ENCODE measurements at regions not wholly inside any gene's neighbourhood (a gene's known extent, or its start where the extent isn't known, plus 50 kb on each side); places are given as distances from the start of the nearest gene placed in this dataset.

GRCh38 chr7:106416430-106416829 is 131.6 kb upstream of the NAMPT start:
- no peak for DNase-seq (ENCODE audit: low spot score)
- H3K27ac Mint-ChIP-seq (ENCODE audit: unreplicated experiment) = no peak overlapping the region
- H3K4me1 Mint-ChIP-seq (ENCODE audit: low read depth) = peaks cover 5% of the 10 kb centered on the region
- H3K36me3 Mint-ChIP-seq (ENCODE audit: low read depth) = peaks cover 1% of the 10 kb centered on the region
- no peak for TF ChIP-seq CTCF (IDR thresholded peaks at IDR 0.05)
- H3K27me3 Mint-ChIP-seq (ENCODE audit: low read depth) = peaks cover 16% of the 10 kb centered on the region
- H3K4me3 Mint-ChIP-seq (ENCODE audit: unreplicated experiment) = no peak overlapping the region
- peaks cover 17% of the 10 kb centered on the region for H3K9me3 Mint-ChIP-seq (ENCODE audit: low read depth)

GRCh38 chr7:106415433-106415832 is 130.7 kb upstream of the NAMPT start:
- DNase-seq (ENCODE audit: low spot score) = no peak
- Mint-ChIP-seq H3K9me3 (ENCODE audit: low read depth) (peaks cover 17% of the 10 kb centered on the region), H3K4me1 (ENCODE audit: low read depth) (no peaks in the 10 kb centered on the region), H3K27ac (ENCODE audit: unreplicated experiment) (no peak overlapping the region), H3K36me3 (ENCODE audit: low read depth) (peaks cover 1% of the 10 kb centered on the region), H3K27me3 (ENCODE audit: low read depth) (peaks cover 24% of the 10 kb centered on the region), H3K4me3 (ENCODE audit: unreplicated experiment) (no peak overlapping the region)
- TF ChIP-seq CTCF (IDR thresholded peaks at IDR 0.05) = no peak

GRCh38 chr7:106413446-106413845 is 128.7 kb upstream of the NAMPT start:
- Mint-ChIP-seq H3K9me3 (ENCODE audit: low read depth) (peaks cover 17% of the 10 kb centered on the region), H3K27ac (ENCODE audit: unreplicated experiment) (no peak overlapping the region), H3K4me1 (ENCODE audit: low read depth) (no peaks in the 10 kb centered on the region), H3K27me3 (ENCODE audit: low read depth) (peaks cover 24% of the 10 kb centered on the region), H3K4me3 (ENCODE audit: unreplicated experiment) (no peak overlapping the region), H3K36me3 (ENCODE audit: low read depth) (peaks cover 1% of the 10 kb centered on the region)
- no peak for DNase-seq (ENCODE audit: low spot score)
- TF ChIP-seq CTCF (IDR thresholded peaks at IDR 0.05) = no peak

GRCh38 chr7:106405697-106406141 is 120.9 kb upstream of the NAMPT start:
- no peaks in the 10 kb centered on the region for H3K36me3 Mint-ChIP-seq (ENCODE audit: low read depth)
- H3K4me3 Mint-ChIP-seq (ENCODE audit: unreplicated experiment) = no peak overlapping the region
- no peak overlapping the region for H3K27ac Mint-ChIP-seq (ENCODE audit: unreplicated experiment)
- H3K9me3 Mint-ChIP-seq (ENCODE audit: low read depth) = peaks cover 10% of the 10 kb centered on the region
- peaks cover 23% of the 10 kb centered on the region for H3K27me3 Mint-ChIP-seq (ENCODE audit: low read depth)
- H3K4me1 Mint-ChIP-seq (ENCODE audit: low read depth) = no peaks in the 10 kb centered on the region
- no peak for DNase-seq (ENCODE audit: low spot score)
- no peak for TF ChIP-seq CTCF (IDR thresholded peaks at IDR 0.05)

- no peak overlapping the region for H3K27ac Mint-ChIP-seq (ENCODE audit: unreplicated experiment)
- no peak for TF ChIP-seq CTCF (IDR thresholded peaks at IDR 0.05)
- H3K27me3 Mint-ChIP-seq (ENCODE audit: low read depth) = peaks cover 35% of the 10 kb centered on the region
- no peak for DNase-seq (ENCODE audit: low spot score)
- peaks cover 10% of the 10 kb centered on the region for H3K9me3 Mint-ChIP-seq (ENCODE audit: low read depth)
- H3K4me3 Mint-ChIP-seq (ENCODE audit: unreplicated experiment) = no peak overlapping the region
- no peaks in the 10 kb centered on the region for H3K36me3 Mint-ChIP-seq (ENCODE audit: low read depth)
- H3K4me1 Mint-ChIP-seq (ENCODE audit: low read depth) = no peaks in the 10 kb centered on the region
Observed at GRCh38 chr7:106402898-106403297, 118.1 kb upstream of the NAMPT start.
